ENCODE measurements at regions not wholly inside any gene's neighbourhood (a gene's known extent, or its start where the extent isn't known, plus 50 kb on each side); places are given as distances from the start of the nearest gene placed in this dataset.

DNA sequence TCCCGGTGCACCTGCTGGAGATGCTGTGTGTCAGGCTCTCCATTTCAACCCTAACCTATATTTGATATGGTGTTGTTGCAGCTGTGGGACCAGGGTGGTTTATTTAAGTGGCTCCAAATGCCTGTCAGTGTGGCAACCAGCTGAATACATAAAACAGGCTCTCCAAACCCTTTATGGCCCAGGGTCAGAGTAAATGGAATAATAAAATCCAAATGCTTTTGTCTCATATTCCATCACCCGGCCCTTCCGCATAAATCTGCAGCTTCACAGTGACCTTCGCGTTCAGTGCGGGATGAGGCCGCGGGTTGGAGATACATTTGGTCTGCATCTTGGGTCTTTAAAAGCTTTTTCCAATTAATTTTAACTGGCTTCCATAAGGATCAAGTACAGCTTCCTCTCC lies 382.1 kb upstream of the NR2F2 start:
- TF ChIP-seq, protein P1, sequence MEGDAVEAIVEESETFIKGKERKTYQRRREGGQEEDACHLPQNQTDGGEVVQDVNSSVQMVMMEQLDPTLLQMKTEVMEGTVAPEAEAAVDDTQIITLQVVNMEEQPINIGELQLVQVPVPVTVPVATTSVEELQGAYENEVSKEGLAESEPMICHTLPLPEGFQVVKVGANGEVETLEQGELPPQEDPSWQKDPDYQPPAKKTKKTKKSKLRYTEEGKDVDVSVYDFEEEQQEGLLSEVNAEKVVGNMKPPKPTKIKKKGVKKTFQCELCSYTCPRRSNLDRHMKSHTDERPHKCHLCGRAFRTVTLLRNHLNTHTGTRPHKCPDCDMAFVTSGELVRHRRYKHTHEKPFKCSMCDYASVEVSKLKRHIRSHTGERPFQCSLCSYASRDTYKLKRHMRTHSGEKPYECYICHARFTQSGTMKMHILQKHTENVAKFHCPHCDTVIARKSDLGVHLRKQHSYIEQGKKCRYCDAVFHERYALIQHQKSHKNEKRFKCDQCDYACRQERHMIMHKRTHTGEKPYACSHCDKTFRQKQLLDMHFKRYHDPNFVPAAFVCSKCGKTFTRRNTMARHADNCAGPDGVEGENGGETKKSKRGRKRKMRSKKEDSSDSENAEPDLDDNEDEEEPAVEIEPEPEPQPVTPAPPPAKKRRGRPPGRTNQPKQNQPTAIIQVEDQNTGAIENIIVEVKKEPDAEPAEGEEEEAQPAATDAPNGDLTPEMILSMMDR (IDR thresholded peaks at IDR 0.05) = no peak
- TF ChIP-seq, protein P2, sequence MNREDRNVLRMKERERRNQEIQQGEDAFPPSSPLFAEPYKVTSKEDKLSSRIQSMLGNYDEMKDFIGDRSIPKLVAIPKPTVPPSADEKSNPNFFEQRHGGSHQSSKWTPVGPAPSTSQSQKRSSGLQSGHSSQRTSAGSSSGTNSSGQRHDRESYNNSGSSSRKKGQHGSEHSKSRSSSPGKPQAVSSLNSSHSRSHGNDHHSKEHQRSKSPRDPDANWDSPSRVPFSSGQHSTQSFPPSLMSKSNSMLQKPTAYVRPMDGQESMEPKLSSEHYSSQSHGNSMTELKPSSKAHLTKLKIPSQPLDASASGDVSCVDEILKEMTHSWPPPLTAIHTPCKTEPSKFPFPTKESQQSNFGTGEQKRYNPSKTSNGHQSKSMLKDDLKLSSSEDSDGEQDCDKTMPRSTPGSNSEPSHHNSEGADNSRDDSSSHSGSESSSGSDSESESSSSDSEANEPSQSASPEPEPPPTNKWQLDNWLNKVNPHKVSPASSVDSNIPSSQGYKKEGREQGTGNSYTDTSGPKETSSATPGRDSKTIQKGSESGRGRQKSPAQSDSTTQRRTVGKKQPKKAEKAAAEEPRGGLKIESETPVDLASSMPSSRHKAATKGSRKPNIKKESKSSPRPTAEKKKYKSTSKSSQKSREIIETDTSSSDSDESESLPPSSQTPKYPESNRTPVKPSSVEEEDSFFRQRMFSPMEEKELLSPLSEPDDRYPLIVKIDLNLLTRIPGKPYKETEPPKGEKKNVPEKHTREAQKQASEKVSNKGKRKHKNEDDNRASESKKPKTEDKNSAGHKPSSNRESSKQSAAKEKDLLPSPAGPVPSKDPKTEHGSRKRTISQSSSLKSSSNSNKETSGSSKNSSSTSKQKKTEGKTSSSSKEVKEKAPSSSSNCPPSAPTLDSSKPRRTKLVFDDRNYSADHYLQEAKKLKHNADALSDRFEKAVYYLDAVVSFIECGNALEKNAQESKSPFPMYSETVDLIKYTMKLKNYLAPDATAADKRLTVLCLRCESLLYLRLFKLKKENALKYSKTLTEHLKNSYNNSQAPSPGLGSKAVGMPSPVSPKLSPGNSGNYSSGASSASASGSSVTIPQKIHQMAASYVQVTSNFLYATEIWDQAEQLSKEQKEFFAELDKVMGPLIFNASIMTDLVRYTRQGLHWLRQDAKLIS (CRISPR knock-in tag; IDR thresholded peaks at IDR 0.05; ENCODE audit: borderline replicate concordance) = no peak
- TF ChIP-seq, protein P3, sequence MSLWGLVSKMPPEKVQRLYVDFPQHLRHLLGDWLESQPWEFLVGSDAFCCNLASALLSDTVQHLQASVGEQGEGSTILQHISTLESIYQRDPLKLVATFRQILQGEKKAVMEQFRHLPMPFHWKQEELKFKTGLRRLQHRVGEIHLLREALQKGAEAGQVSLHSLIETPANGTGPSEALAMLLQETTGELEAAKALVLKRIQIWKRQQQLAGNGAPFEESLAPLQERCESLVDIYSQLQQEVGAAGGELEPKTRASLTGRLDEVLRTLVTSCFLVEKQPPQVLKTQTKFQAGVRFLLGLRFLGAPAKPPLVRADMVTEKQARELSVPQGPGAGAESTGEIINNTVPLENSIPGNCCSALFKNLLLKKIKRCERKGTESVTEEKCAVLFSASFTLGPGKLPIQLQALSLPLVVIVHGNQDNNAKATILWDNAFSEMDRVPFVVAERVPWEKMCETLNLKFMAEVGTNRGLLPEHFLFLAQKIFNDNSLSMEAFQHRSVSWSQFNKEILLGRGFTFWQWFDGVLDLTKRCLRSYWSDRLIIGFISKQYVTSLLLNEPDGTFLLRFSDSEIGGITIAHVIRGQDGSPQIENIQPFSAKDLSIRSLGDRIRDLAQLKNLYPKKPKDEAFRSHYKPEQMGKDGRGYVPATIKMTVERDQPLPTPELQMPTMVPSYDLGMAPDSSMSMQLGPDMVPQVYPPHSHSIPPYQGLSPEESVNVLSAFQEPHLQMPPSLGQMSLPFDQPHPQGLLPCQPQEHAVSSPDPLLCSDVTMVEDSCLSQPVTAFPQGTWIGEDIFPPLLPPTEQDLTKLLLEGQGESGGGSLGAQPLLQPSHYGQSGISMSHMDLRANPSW (CRISPR knock-in tag; conservative IDR thresholded peaks at IDR 0.05; ENCODE audit: low read depth) = no peak
- TF ChIP-seq, protein P4, sequence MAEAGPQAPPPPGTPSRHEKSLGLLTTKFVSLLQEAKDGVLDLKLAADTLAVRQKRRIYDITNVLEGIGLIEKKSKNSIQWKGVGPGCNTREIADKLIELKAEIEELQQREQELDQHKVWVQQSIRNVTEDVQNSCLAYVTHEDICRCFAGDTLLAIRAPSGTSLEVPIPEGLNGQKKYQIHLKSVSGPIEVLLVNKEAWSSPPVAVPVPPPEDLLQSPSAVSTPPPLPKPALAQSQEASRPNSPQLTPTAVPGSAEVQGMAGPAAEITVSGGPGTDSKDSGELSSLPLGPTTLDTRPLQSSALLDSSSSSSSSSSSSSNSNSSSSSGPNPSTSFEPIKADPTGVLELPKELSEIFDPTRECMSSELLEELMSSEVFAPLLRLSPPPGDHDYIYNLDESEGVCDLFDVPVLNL (CRISPR knock-in tag; IDR thresholded peaks at IDR 0.05; ENCODE audit: borderline replicate concordance, low read depth) = no peak
